SJCRH30 (cell line): ENCODE measurements at regions not wholly inside any gene's neighbourhood (a gene's known extent, or its start where the extent isn't known, plus 50 kb on each side); places are given as distances from the start of the nearest gene placed in this dataset.

Experiments
- DNase-seq, 2 experiments: peaks; one replicate each; pipeline ENCODE4 v3.0.0-alpha.2; 2015 to 2020
- H3K27ac ChIP-seq: fragments of 250-450 bp; sonication (Bioruptor Pico); 2 replicates; pipeline ENCODE4 v1.5.1; 2020; ENCODE audit warnings: mild to moderate bottlenecking, moderate library complexity
- H3K27me3 ChIP-seq: fragments of 250-450 bp; sonication (Bioruptor Pico); 2 replicates; pipeline ENCODE4 v1.5.1; 2020; ENCODE audit warnings: mild to moderate bottlenecking, moderate library complexity
- H3K36me3 ChIP-seq: fragments of 250-450 bp; sonication (Bioruptor Pico); 2 replicates; pipeline ENCODE4 v1.5.1; 2020; ENCODE audit warnings: mild to moderate bottlenecking, moderate library complexity
- H3K4me1 ChIP-seq: fragments of 250-450 bp; sonication (Bioruptor Pico); 2 replicates; pipeline ENCODE4 v1.5.1; 2020; ENCODE audit warnings: mild to moderate bottlenecking, moderate library complexity
- H3K4me3 ChIP-seq: fragments of 250-450 bp; sonication (Bioruptor Pico); 2 replicates; pipeline ENCODE4 v1.5.1; 2020; ENCODE audit warnings: mild to moderate bottlenecking, moderate library complexity
- H3K9me3 ChIP-seq: fragments of 250-450 bp; sonication (Bioruptor Pico); replicated peaks from 2 replicates; pipeline ENCODE4 v1.5.1; 2020; ENCODE audit warnings: mild to moderate bottlenecking, moderate library complexity

DNA sequence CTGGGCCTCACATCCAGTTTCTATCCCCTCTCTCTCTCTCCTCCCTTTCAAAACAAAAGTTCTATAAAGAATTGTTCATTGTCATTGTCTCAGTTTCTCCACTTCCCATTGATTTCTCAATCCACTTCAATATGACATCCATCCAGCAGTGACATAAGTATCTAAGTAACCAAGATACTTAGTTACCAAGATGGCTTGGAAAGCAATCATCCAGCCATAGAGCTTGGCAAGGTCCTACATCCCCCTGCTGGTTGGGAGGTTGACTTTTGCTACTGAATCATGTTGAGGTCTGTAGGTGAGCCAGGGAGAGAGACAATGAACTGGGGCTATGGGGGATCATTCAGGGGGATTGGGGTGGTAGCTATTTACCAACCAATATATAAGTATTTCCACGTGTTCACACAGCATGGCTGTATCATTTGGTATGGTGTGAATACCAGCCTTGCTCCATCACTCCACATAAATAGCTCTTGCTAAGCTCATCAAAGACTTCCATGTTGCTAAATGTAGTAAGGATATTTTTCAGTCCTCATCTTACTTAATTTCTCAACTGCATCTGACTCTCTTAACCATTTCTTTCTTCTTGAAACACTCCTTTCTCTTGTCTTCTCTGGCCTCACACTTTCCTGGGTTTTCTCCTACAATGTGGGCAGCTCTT is 58.8 kb upstream of the NTRK3 start:
- no peak overlapping the region for H3K27ac ChIP-seq
- H3K4me3 ChIP-seq = no peak overlapping the region
- no peaks in the 10 kb centered on the region for H3K27me3 ChIP-seq
- DNase-seq = no peak
- H3K4me1 ChIP-seq = no peaks in the 10 kb centered on the region
- H3K36me3 ChIP-seq = no peaks in the 10 kb centered on the region
- no peaks in the 10 kb centered on the region for H3K9me3 ChIP-seq

DNA sequence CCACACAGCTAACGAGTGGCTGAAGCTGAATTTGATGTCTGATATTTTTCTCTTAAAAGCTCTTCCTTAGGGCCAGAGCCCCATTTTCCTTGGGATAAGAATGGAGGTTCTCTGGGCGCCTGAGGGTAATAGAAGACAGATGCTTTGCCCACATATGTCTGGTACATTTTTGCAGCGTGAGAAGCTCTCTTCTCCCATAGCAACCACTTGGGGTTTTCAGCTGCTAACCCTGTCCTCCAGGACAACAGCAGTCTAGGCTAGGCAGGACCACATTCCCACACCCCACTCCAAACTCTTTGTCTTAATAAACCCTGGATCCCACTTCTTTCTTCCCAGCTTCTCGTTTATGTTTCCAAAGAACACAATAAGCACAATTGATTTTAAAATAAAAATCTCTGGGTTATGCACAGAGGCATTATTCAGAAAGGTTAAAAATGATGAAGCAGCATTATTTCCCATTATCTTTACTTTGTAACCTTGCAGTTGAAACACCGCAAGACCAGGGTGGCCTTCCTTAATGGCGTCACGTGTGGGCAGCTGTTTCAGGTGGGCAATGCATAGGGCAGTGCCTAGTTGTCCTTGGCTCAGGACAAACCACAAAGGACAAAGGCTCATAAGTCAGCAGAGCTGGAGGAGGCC is 56.5 kb upstream of the NTRK3 start:
- Histone ChIP-seq H3K36me3 (no peaks in the 10 kb centered on the region), H3K4me1 (no peaks in the 10 kb centered on the region), H3K9me3 (no peaks in the 10 kb centered on the region), H3K27me3 (no peaks in the 10 kb centered on the region), H3K27ac (no peak overlapping the region), H3K4me3 (no peak overlapping the region)
- no peak for DNase-seq

DNA sequence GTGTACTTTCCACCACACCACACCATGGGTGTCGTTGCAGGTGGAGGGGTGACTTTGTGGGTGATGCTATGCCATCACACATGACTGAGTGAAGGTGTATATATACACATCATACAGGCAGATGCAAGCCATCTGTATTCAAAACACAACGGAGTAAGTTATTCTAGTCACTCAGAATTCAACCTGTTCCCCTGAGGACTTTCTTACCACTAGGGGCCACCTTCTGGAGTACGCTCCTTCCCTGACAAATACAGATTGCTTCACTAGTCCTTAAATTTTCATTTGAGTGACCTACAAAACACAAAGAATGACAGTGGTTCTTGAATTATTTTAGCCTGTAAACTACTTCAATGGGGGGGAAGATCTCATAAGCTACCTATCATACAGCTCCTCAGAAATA is 52.8 kb upstream of the NTRK3 start:
- Histone ChIP-seq H3K36me3 (no peaks in the 10 kb centered on the region), H3K4me1 (no peaks in the 10 kb centered on the region), H3K4me3 (no peak overlapping the region), H3K27me3 (no peaks in the 10 kb centered on the region), H3K9me3 (no peaks in the 10 kb centered on the region), H3K27ac (no peak overlapping the region)
- DNase-seq = no peak

DNA sequence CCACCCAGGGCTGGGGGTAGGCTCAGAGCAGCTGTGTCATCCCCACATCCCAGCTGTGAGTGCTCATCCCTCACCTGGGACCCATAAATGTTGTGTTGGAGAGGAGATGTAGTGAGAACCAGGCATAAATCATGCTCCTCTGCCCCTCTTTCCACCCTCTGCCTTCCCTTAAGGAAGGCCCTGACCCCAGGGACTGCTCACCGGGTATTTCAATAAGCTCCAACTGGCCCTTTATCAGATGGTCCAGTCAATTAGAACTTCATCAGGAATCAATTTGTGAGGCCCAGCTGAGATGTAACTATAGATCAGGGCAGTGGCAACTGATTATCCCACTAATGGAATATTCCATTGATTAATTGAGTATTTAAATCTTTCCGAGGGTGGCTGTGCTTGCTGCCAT is 50.8 kb upstream of the NTRK3 start:
- Histone ChIP-seq H3K9me3 (no peaks in the 10 kb centered on the region), H3K4me3 (no peak overlapping the region), H3K27ac (no peak overlapping the region), H3K36me3 (no peaks in the 10 kb centered on the region), H3K4me1 (no peaks in the 10 kb centered on the region), H3K27me3 (no peaks in the 10 kb centered on the region)
- DNase-seq = no peak
